ENCODE measurements at regions not wholly inside any gene's neighbourhood (a gene's known extent, or its start where the extent isn't known, plus 50 kb on each side); places are given as distances from the start of the nearest gene placed in this dataset.
A peak's percentile ranks its signal among the peaks of the same experiment; 100 is the strongest.

DNA sequence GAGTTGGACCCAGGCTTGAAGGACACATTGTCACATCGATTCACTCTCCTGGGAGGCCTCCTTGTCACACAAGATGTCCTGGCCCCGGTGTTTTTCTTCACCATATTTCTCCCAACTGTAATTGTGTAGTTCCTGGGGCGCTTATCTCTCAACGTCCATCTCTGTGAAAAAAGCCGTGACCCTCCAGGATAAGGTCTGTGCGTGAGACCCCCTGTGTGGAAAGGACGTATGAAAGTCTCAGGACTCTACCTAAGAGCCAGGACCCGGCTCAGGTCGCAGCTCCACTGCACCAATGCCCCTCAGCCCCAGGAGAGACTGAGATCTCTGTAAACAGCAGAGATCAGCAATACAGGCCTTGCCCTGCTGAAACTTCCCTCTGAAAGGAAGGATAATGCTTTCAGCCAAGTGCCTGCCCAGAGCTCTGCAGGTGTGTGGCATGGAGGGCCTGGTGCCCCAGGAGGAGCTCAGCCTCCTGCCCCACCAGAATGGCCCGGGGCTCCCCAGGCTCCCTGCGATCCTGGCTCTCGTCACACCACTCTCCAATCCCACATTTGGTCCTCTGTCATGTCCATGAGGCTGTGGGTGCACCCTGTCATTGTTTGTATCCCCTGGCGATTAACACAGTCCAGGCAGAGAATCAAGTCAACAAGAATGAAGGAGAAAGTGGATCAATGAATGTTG, 119.2 kb upstream of the TMEM45B start:
- 0% methylated on average over 13 of the region's 13 CpGs for WGBS (ENCODE audit: insufficient coverage, low coverage, missing lambda C conversion rate)

More for the DNA sequence above, 119.2 kb upstream of the TMEM45B start:
- no peaks in the 10 kb centered on the region for H4K20me1 ChIP-seq (replicated peaks; ENCODE audit: control insufficient read depth, insufficient read depth, low read length)
- DNase-seq (ENCODE audit: extremely low read depth in 1 of 4, low spot score in 3 of 4): peak in 1 of 4 experiments; percentile 5
- H3K9ac ChIP-seq (ENCODE audit: insufficient read depth in 1 of 2, low read depth in 2 of 2, low read length in 2 of 2): no peak overlapping the region; a peak in 1 of 4 replicates
- H3K4me3 ChIP-seq: no peak overlapping the region
- CTCF ChIA-PET (ENCODE audit: low intra/inter-chr PET ratio): interaction anchor here (0.5 to 1.6 kb wide), 4 partner anchors 9 to 435 kb away, joined by 3 to 7 read pairs (median 3); no protein-coding TSS in a partner anchor
- POLR2A ChIA-PET: no interaction called here
- H3K36me3 ChIP-seq (ENCODE audit: control insufficient read depth, insufficient read depth, low read length): no peaks in the 10 kb centered on the region
- no peak for FAIRE-seq
- TF ChIP-seq, protein P1, sequence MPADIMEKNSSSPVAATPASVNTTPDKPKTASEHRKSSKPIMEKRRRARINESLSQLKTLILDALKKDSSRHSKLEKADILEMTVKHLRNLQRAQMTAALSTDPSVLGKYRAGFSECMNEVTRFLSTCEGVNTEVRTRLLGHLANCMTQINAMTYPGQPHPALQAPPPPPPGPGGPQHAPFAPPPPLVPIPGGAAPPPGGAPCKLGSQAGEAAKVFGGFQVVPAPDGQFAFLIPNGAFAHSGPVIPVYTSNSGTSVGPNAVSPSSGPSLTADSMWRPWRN (IDR thresholded peaks at IDR 0.05; ENCODE audit: low read depth): no peak
- TF ChIP-seq ZNF282 (CRISPR knock-in tag; IDR thresholded peaks at IDR 0.05) (no peak), JUND (IDR thresholded peaks at IDR 0.05; ENCODE audit: borderline replicate concordance, low read depth, low read length) (no peak), JUND (tag; IDR thresholded peaks at IDR 0.05; ENCODE audit: borderline replicate concordance, low read depth, low read length) (no peak), GATAD2B (IDR thresholded peaks at IDR 0.05; ENCODE audit: borderline replicate concordance) (no peak), RBM34 (IDR thresholded peaks at IDR 0.05; ENCODE audit: borderline replicate concordance, insufficient read depth, low read length) (no peak)
- TF ChIP-seq, protein P2, sequence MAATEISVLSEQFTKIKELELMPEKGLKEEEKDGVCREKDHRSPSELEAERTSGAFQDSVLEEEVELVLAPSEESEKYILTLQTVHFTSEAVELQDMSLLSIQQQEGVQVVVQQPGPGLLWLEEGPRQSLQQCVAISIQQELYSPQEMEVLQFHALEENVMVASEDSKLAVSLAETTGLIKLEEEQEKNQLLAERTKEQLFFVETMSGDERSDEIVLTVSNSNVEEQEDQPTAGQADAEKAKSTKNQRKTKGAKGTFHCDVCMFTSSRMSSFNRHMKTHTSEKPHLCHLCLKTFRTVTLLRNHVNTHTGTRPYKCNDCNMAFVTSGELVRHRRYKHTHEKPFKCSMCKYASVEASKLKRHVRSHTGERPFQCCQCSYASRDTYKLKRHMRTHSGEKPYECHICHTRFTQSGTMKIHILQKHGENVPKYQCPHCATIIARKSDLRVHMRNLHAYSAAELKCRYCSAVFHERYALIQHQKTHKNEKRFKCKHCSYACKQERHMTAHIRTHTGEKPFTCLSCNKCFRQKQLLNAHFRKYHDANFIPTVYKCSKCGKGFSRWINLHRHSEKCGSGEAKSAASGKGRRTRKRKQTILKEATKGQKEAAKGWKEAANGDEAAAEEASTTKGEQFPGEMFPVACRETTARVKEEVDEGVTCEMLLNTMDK (IDR thresholded peaks at IDR 0.05; ENCODE audit: borderline replicate concordance, insufficient read depth, low read depth, low read length, poor library complexity, severe bottlenecking): no peak
- no peaks in the 10 kb centered on the region for H3K9me3 ChIP-seq (replicated peaks; ENCODE audit: control insufficient read depth, insufficient read depth, low read depth, low read length)
- no TSS peak for BruUV-seq (replicated peaks)
- no peak overlapping the region for H2AFZ ChIP-seq (ENCODE audit: low read depth, low read length)
- no peaks in the 10 kb centered on the region for H3K9me1 ChIP-seq (ENCODE audit: control insufficient read depth, insufficient read depth, low read length)
- intact Hi-C loops (cut with micrococcal nuclease) (loop anchor here (1.0 to 5.0 kb wide), 3 partner anchors 109 to 580 kb away; no protein-coding TSS in a partner anchor), in situ Hi-C loops (cut with MboI) (no loop called here)
- H3K4me1 ChIP-seq (replicated peaks in 1 of 2; ENCODE audit: control insufficient read depth in 2 of 2, insufficient read depth in 2 of 2, low read length in 2 of 2): peaks cover 0 to 9% of the 10 kb centered on the region in 2 experiments; a peak in 3 of 5 replicates
- no peak for ATAC-seq
- no peaks in the 10 kb centered on the region for H3K79me2 ChIP-seq (ENCODE audit: control insufficient read depth, insufficient read depth, low read length)
- no peak overlapping the region for H3K4me2 ChIP-seq (ENCODE audit: insufficient read depth, low read length)
- peaks cover 0 to 21% of the 10 kb centered on the region in 2 experiments; a peak in 2 of 5 replicates for H3K27me3 ChIP-seq (ENCODE audit: control insufficient read depth in 2 of 2, insufficient read depth in 2 of 2, low read length in 2 of 2)
- no peak overlapping the region for H3K27ac ChIP-seq (ENCODE audit: extremely low read depth, low read depth, low read length)

Measured in K562 (cell line).